Progenitor cell of endocrine pancreas (in vitro differentiated cells): ENCODE measurements at regions not wholly inside any gene's neighbourhood (a gene's known extent, or its start where the extent isn't known, plus 50 kb on each side); places are given as distances from the start of the nearest gene placed in this dataset.

Experiments used
- DNase-seq: peaks from one replicate; pipeline ENCODE4 v3.0.0; 2021; ENCODE audit warnings: low spot score; ENCODE audit not compliant: unreplicated experiment
- H3K27ac Mint-ChIP-seq: 2 replicates; pipeline ENCODE4 v1.8.0; 2021; ENCODE audit warnings: mild to moderate bottlenecking, moderate library complexity, mixed read lengths
- H3K27me3 Mint-ChIP-seq: 2 replicates; pipeline ENCODE4 v1.8.0; 2021; ENCODE audit warnings: mixed read lengths
- H3K36me3 Mint-ChIP-seq: 2 replicates; pipeline ENCODE4 v1.8.0; 2022; ENCODE audit warnings: mixed read lengths; ENCODE audit not compliant: insufficient read depth
- H3K4me1 Mint-ChIP-seq: 2 replicates; pipeline ENCODE4 v1.8.0; 2021; ENCODE audit warnings: low read depth, mixed read lengths
- H3K4me3 Mint-ChIP-seq: 2 replicates; pipeline ENCODE4 v1.8.0; 2021; ENCODE audit warnings: low read depth, mild to moderate bottlenecking, moderate library complexity, mixed read lengths
- H3K9me3 Mint-ChIP-seq: 2 replicates; pipeline ENCODE4 v1.8.0; 2021; ENCODE audit warnings: low read depth, mixed read lengths
- CTCF ChIP-seq: fragments of 200-600 bp; sonication (generic); IDR thresholded peaks from one replicate; pipeline ENCODE4 v1.5.0; 2021; ENCODE audit warnings: antibody characterized with exemption, mild to moderate bottlenecking; ENCODE audit not compliant: unreplicated experiment

- Mint-ChIP-seq H3K36me3 (no peaks in the 10 kb centered on the region), H3K9me3 (no peaks in the 10 kb centered on the region), H3K4me1 (no peaks in the 10 kb centered on the region), H3K27me3 (peaks cover 24% of the 10 kb centered on the region), H3K4me3 (no peak overlapping the region), H3K27ac (no peak overlapping the region)
- no peak for DNase-seq
- TF ChIP-seq CTCF, result no peak
Measured at GRCh38 chr16:26992666-26993349, 73.9 kb upstream of the C16orf82 start.

GRCh38 chr16:26993511-26993910 lies 73.2 kb upstream of the C16orf82 start:
- Mint-ChIP-seq H3K4me3 (no peak overlapping the region), H3K4me1 (no peaks in the 10 kb centered on the region), H3K27me3 (peaks cover 24% of the 10 kb centered on the region), H3K27ac (no peak overlapping the region), H3K36me3 (no peaks in the 10 kb centered on the region), H3K9me3 (no peaks in the 10 kb centered on the region)
- DNase-seq, result no peak
- no peak for TF ChIP-seq CTCF

GRCh38 chr16:26993963-26994362 lies 72.8 kb upstream of the C16orf82 start:
- no peak overlapping the region for H3K4me3 Mint-ChIP-seq
- H3K36me3 Mint-ChIP-seq, result no peaks in the 10 kb centered on the region
- H3K9me3 Mint-ChIP-seq, result no peaks in the 10 kb centered on the region
- TF ChIP-seq CTCF, result no peak
- no peak overlapping the region for H3K27ac Mint-ChIP-seq
- no peak for DNase-seq
- no peaks in the 10 kb centered on the region for H3K4me1 Mint-ChIP-seq
- H3K27me3 Mint-ChIP-seq, result peaks cover 24% of the 10 kb centered on the region

- Mint-ChIP-seq H3K9me3 (no peaks in the 10 kb centered on the region), H3K27me3 (peaks cover 24% of the 10 kb centered on the region), H3K4me1 (no peaks in the 10 kb centered on the region), H3K36me3 (no peaks in the 10 kb centered on the region), H3K4me3 (no peak overlapping the region), H3K27ac (no peak overlapping the region)
- DNase-seq, result no peak
- no peak for TF ChIP-seq CTCF
Measured at GRCh38 chr16:26995522-26995921, 71.2 kb upstream of the C16orf82 start.

GRCh38 chr16:27005386-27005785 lies 61.3 kb upstream of the C16orf82 start:
- no peaks in the 10 kb centered on the region for H3K9me3 Mint-ChIP-seq
- H3K27ac Mint-ChIP-seq, result no peak overlapping the region
- H3K4me1 Mint-ChIP-seq, result no peaks in the 10 kb centered on the region
- H3K27me3 Mint-ChIP-seq, result peaks cover 3% of the 10 kb centered on the region
- no peak for TF ChIP-seq CTCF
- H3K36me3 Mint-ChIP-seq, result no peaks in the 10 kb centered on the region
- no peak for DNase-seq
- H3K4me3 Mint-ChIP-seq, result no peak overlapping the region
